Stimulated activated CD8-positive, alpha-beta memory T cell treated with anti-CD3 and anti-CD28 coated beads, Interleukin-7, amount 100 ng/mL, for 48 hours (primary cell): ENCODE measurements at regions not wholly inside any gene's neighbourhood (a gene's known extent, or its start where the extent isn't known, plus 50 kb on each side); places are given as distances from the start of the nearest gene placed in this dataset.
"Not testable (repeated sequence)": the region's sequence is repeated elsewhere in the genome, so short reads cannot be mapped to it uniquely, and the experiment has no call there.

Experiments used
- DNase-seq, 2 donors: peaks; one replicate each; pipeline ENCODE4 v3.0.0-alpha.2; 2020; ENCODE audit warnings: low read depth in 1 of 2; ENCODE audit errors: extremely low read depth in 1 of 2

GRCh38 chr2:113386780-113387433 is 50.6 kb upstream of the ZNG1B start:
- DNase-seq, result not testable (repeated sequence)

GRCh38 chr2:113379621-113380020 is 57.9 kb upstream of the ZNG1B start:
- DNase-seq, result not testable (repeated sequence)

- no peak for DNase-seq
Measured at GRCh38 chr2:113376913-113377445, 60.5 kb upstream of the ZNG1B start.

GRCh38 chr2:113376253-113376912 is 61.1 kb upstream of the ZNG1B start:
- no peak for DNase-seq

- DNase-seq, result not testable (repeated sequence)
Measured at GRCh38 chr2:113374857-113375256, 62.6 kb upstream of the ZNG1B start.

GRCh38 chr2:113372258-113372834 is 65.1 kb upstream of the ZNG1B start:
- not testable (repeated sequence) for DNase-seq

- peak in 1 of 2 donors; percentile 33 for DNase-seq
Measured at GRCh38 chr2:113370478-113371091, 66.9 kb upstream of the ZNG1B start.

GRCh38 chr2:113370030-113370429 is 67.5 kb upstream of the ZNG1B start:
- no peak for DNase-seq

- not testable (repeated sequence) for DNase-seq
Measured at GRCh38 chr2:113368581-113368980, 68.9 kb upstream of the ZNG1B start.

GRCh38 chr2:113366821-113367220 is 70.7 kb upstream of the ZNG1B start:
- not testable (repeated sequence) for DNase-seq

- not testable (repeated sequence) for DNase-seq
Measured at GRCh38 chr2:113365791-113366190, 71.7 kb upstream of the ZNG1B start.

GRCh38 chr2:113365290-113365689 is 72.2 kb upstream of the ZNG1B start:
- not testable (repeated sequence) for DNase-seq

- no peak for DNase-seq
Measured at GRCh38 chr2:113361051-113361450, 76.4 kb upstream of the ZNG1B start.

- peak in 1 of 2 donors; percentile 16 for DNase-seq
Measured at GRCh38 chr2:113357071-113357470, 78.3 kb upstream of the PAX8 start.

GRCh38 chr2:113356284-113356683 is 77.6 kb upstream of the PAX8 start:
- not testable (repeated sequence) for DNase-seq

- not testable (repeated sequence) for DNase-seq
Measured at GRCh38 chr2:113355339-113356015, 76.8 kb upstream of the PAX8 start.

- DNase-seq, result no peak
Measured at GRCh38 chr2:113351375-113352355, 72.9 kb upstream of the PAX8 start.

- not testable (repeated sequence) for DNase-seq
Measured at GRCh38 chr2:113343800-113344199, 65.1 kb upstream of the PAX8 start.

- DNase-seq, result no peak
Measured at GRCh38 chr2:113342650-113343049, 63.9 kb upstream of the PAX8 start.

- not testable (repeated sequence) for DNase-seq
Measured at GRCh38 chr2:113341870-113342253, 63.1 kb upstream of the PAX8 start.
